Forelimb muscle (tissue), 1 donor: ENCODE measurements at regions not wholly inside any gene's neighbourhood (a gene's known extent, or its start where the extent isn't known, plus 50 kb on each side); places are given as distances from the start of the nearest gene placed in this dataset.
"Not testable (repeated sequence)": the region's sequence is repeated elsewhere in the genome, so short reads cannot be mapped to it uniquely, and the experiment has no call there.

Experiments
- DNase-seq: peaks from one replicate; pipeline ENCODE4 v3.0.0-alpha.2; 2013; ENCODE audit warnings: low read depth

- no peak for DNase-seq
These were observed 680.7 kb upstream of the BOD1L1 start for GRCh38 chr4:14308229-14308651.

- no peak for DNase-seq
These were observed 681.9 kb upstream of the BOD1L1 start for GRCh38 chr4:14309431-14309830.

- no peak for DNase-seq
These were observed 686.2 kb upstream of the BOD1L1 start for GRCh38 chr4:14313757-14314156.

GRCh38 chr4:14315129-14315528 lies 687.2 kb upstream of the CPEB2 start:
- DNase-seq = no peak

GRCh38 chr4:14317351-14317750 lies 684.9 kb upstream of the CPEB2 start:
- DNase-seq = no peak

- no peak for DNase-seq
These were observed 683.6 kb upstream of the CPEB2 start for GRCh38 chr4:14318671-14319070.

GRCh38 chr4:14321723-14322122 lies 680.6 kb upstream of the CPEB2 start:
- no peak for DNase-seq

GRCh38 chr4:14323191-14323590 lies 679.1 kb upstream of the CPEB2 start:
- DNase-seq = no peak

GRCh38 chr4:14329228-14329627 lies 673.1 kb upstream of the CPEB2 start:
- DNase-seq = no peak

- DNase-seq = no peak
These were observed 668.7 kb upstream of the CPEB2 start for GRCh38 chr4:14333616-14334015.

GRCh38 chr4:14334166-14334565 lies 668.1 kb upstream of the CPEB2 start:
- no peak for DNase-seq

GRCh38 chr4:14335872-14336271 lies 666.4 kb upstream of the CPEB2 start:
- DNase-seq = no peak

GRCh38 chr4:14336656-14337055 lies 665.6 kb upstream of the CPEB2 start:
- DNase-seq = no peak

- no peak for DNase-seq
These were observed 664.2 kb upstream of the CPEB2 start for GRCh38 chr4:14337892-14338584.

GRCh38 chr4:14338585-14339265 lies 663.6 kb upstream of the CPEB2 start:
- no peak for DNase-seq

GRCh38 chr4:14339715-14340114 lies 662.6 kb upstream of the CPEB2 start:
- DNase-seq = no peak

- DNase-seq = no peak
These were observed 662.0 kb upstream of the CPEB2 start for GRCh38 chr4:14340321-14340720.

GRCh38 chr4:14343961-14344360 lies 658.3 kb upstream of the CPEB2 start:
- DNase-seq = no peak

- DNase-seq = no peak
These were observed 656.9 kb upstream of the CPEB2 start for GRCh38 chr4:14345356-14345775.

- no peak for DNase-seq
These were observed 654.8 kb upstream of the CPEB2 start for GRCh38 chr4:14347526-14347925.

GRCh38 chr4:14348506-14348905 lies 653.8 kb upstream of the CPEB2 start:
- DNase-seq = no peak

GRCh38 chr4:14358544-14359160 lies 643.6 kb upstream of the CPEB2 start:
- not testable (repeated sequence) for DNase-seq

- DNase-seq = no peak
These were observed 642.3 kb upstream of the CPEB2 start for GRCh38 chr4:14359991-14360390.
